ENCODE measurements at regions not wholly inside any gene's neighbourhood (a gene's known extent, or its start where the extent isn't known, plus 50 kb on each side); places are given as distances from the start of the nearest gene placed in this dataset.

DNA sequence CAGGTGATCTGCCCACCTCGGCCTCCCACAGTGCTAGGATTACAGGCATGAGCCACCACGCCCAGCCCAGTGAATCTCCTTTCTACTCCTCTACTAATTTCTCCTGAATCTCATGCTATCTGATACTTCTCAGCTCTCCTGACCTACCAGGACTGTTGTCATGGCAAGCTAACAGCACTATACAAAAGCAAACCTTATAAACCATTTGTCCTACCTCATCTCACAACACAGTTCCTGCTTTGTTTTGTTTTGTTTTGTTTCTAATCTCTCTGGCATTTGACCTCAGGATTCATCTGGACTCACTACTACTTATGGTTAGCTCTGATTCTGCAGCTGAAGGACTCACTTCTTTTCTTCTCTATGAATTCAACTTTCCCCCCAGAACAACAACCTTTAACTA is 734.8 kb downstream of the TLE1 start:
- no peaks in the 10 kb centered on the region for H3K36me3 ChIP-seq
- no peak for DNase-seq
- no peaks in the 10 kb centered on the region for H3K9me3 ChIP-seq
- no peak overlapping the region for H3K27ac ChIP-seq
- TF ChIP-seq, protein P1, sequence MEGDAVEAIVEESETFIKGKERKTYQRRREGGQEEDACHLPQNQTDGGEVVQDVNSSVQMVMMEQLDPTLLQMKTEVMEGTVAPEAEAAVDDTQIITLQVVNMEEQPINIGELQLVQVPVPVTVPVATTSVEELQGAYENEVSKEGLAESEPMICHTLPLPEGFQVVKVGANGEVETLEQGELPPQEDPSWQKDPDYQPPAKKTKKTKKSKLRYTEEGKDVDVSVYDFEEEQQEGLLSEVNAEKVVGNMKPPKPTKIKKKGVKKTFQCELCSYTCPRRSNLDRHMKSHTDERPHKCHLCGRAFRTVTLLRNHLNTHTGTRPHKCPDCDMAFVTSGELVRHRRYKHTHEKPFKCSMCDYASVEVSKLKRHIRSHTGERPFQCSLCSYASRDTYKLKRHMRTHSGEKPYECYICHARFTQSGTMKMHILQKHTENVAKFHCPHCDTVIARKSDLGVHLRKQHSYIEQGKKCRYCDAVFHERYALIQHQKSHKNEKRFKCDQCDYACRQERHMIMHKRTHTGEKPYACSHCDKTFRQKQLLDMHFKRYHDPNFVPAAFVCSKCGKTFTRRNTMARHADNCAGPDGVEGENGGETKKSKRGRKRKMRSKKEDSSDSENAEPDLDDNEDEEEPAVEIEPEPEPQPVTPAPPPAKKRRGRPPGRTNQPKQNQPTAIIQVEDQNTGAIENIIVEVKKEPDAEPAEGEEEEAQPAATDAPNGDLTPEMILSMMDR (IDR thresholded peaks at IDR 0.05), result no peak
- intact Hi-C loops (cut with DNase I), result no loop called here
- no peaks in the 10 kb centered on the region for H3K27me3 ChIP-seq
- no peak overlapping the region for H3K9ac ChIP-seq (ENCODE audit: low read depth in 2 of 2, low read length in 2 of 2)
- no peak overlapping the region for H3K4me3 ChIP-seq
- no peaks in the 10 kb centered on the region for H3K4me1 ChIP-seq

DNA sequence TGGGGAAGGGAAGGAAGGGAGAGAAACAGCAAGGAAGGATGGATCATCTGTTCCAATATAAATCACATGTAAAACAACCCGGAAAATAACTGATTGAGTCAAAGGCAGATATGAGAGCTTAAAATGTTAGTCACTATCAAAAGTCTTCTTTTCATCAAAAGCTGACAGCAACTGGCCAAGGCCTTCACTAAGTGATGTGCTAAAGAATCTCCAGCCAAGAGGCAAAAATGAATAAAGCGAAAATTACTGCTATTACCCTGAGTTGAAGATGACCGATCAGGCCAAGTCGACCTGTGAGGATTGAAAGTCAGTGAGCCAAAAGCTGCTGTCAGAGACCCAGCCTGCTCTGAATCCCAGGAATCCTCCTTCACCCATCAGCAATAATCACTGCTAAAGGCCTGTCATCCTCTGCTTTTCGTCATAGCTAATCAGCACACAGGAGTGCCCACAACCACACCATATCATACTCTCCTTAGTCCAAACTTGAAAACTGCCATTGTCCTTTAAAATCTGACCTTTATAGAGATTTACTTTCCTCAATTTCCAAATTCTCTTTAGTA is 736.9 kb downstream of the TLE1 start:
- intact Hi-C loops (cut with DNase I), result no loop called here
- Histone ChIP-seq H3K36me3 (no peaks in the 10 kb centered on the region), H3K4me1 (no peaks in the 10 kb centered on the region)

DNA sequence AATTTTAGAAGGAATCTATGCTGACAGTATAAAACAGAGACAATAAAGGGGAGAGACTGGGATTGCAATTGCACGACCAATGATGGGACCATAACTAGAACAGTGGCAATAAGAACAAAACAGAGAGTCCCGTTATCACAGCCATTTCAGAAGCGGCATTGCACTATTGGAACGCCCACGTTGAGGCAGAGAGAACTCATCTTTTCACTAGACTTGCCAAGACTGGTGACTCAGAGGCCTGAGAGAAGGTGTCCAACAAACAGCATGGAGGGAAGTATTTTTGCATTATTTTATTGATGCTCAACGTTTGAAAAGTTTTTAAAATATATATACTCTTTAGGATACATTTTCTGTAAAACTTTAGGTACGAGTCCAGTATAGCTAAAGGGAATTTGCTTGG is 737.7 kb downstream of the TLE1 start:
- no peaks in the 10 kb centered on the region for H3K27me3 ChIP-seq
- H3K9ac ChIP-seq (ENCODE audit: low read depth in 2 of 2, low read length in 2 of 2), result no peak overlapping the region
- H3K4me1 ChIP-seq, result no peaks in the 10 kb centered on the region
- no peak overlapping the region for H3K4me3 ChIP-seq
- DNase-seq, result no peak
- H3K27ac ChIP-seq, result no peak overlapping the region
- intact Hi-C loops (cut with DNase I), result no loop called here
- H3K9me3 ChIP-seq, result no peaks in the 10 kb centered on the region
- TF ChIP-seq, protein P1 (IDR thresholded peaks at IDR 0.05), result no peak
- no peaks in the 10 kb centered on the region for H3K36me3 ChIP-seq

More for the DNA sequence above, 736.9 kb downstream of the TLE1 start:
- H3K9ac ChIP-seq (ENCODE audit: low read depth in 2 of 2, low read length in 2 of 2), result no peak overlapping the region
- DNase-seq, result no peak
- H3K27ac ChIP-seq, result no peak overlapping the region
- H3K27me3 ChIP-seq, result no peaks in the 10 kb centered on the region
- TF ChIP-seq, protein P1 (IDR thresholded peaks at IDR 0.05), result no peak
- no peaks in the 10 kb centered on the region for H3K9me3 ChIP-seq
- H3K4me3 ChIP-seq, result no peak overlapping the region

DNA sequence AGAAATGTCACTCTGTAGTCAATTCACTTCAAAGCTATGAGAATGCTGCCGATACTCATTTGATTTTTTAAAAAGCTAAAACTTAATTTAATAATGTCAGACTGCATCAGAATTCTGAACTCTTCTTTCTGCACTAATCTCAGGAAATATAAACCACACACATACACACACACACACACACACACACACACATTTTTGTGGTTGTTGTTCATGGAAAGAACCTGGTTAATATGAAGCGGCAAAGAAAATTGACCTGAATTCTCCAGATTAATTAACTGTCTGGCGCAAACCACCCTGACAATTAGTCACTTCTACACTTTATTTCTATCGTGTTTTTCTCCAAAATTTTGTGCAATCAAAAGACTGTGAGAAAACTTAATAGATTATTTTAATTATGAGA is 740.5 kb downstream of the TLE1 start:
- Histone ChIP-seq H3K4me1 (no peaks in the 10 kb centered on the region), H3K27ac (no peak overlapping the region), H3K27me3 (no peaks in the 10 kb centered on the region), H3K36me3 (no peaks in the 10 kb centered on the region), H3K4me3 (no peak overlapping the region), H3K9me3 (no peaks in the 10 kb centered on the region), H3K9ac (ENCODE audit: low read depth in 2 of 2, low read length in 2 of 2) (no peak overlapping the region)
- no peak for DNase-seq
- intact Hi-C loops (cut with DNase I), result no loop called here
- TF ChIP-seq, protein P1 (IDR thresholded peaks at IDR 0.05), result no peak

DNA sequence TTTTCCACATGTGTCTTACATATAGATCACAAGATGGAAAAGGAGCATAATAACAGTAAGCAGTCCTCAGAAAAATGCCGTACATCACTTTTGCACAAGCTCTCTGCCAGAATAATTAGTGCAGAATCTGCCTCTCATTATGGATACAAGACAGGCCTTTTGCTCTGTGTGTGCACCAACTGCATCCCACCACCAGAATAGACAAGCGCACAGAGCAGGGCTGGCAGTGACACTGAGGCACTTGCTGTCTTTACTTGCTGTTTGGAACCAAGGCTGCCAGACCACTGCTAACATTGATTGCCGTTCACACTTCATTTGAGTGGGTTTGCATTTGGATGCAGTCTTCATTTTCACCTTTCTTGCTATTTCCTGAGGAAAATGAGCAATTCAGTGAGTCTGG is 741.3 kb downstream of the TLE1 start:
- Histone ChIP-seq H3K4me3 (no peak overlapping the region), H3K9me3 (no peaks in the 10 kb centered on the region), H3K27ac (no peak overlapping the region), H3K27me3 (no peaks in the 10 kb centered on the region), H3K36me3 (no peaks in the 10 kb centered on the region), H3K4me1 (no peaks in the 10 kb centered on the region), H3K9ac (ENCODE audit: low read depth in 2 of 2, low read length in 2 of 2) (no peak overlapping the region)
- intact Hi-C loops (cut with DNase I), result no loop called here
- no peak for DNase-seq
- TF ChIP-seq, protein P1 (IDR thresholded peaks at IDR 0.05), result no peak
